ENCODE measurements at regions not wholly inside any gene's neighbourhood (a gene's known extent, or its start where the extent isn't known, plus 50 kb on each side); places are given as distances from the start of the nearest gene placed in this dataset.

DNA sequence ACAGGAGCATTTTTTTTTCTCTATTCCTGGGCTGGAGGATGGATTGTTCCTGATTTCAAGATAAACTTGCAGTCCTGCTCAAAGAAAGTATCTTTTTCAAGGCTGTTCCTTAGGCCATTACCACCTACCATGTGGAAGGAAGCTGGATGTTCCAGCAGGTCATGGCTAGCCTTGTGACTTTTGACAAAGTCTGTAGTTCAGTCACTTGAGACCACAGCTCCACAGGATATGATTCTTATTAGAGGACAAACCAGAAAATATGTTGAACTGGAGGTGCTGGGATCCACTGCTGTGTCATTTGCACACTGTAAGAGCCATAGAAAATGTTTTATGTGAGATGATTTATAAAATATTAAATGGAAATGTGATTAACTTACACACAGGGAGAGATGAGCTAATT lies 184.2 kb upstream of the ACO1 start:
- TF ChIP-seq, protein P1, sequence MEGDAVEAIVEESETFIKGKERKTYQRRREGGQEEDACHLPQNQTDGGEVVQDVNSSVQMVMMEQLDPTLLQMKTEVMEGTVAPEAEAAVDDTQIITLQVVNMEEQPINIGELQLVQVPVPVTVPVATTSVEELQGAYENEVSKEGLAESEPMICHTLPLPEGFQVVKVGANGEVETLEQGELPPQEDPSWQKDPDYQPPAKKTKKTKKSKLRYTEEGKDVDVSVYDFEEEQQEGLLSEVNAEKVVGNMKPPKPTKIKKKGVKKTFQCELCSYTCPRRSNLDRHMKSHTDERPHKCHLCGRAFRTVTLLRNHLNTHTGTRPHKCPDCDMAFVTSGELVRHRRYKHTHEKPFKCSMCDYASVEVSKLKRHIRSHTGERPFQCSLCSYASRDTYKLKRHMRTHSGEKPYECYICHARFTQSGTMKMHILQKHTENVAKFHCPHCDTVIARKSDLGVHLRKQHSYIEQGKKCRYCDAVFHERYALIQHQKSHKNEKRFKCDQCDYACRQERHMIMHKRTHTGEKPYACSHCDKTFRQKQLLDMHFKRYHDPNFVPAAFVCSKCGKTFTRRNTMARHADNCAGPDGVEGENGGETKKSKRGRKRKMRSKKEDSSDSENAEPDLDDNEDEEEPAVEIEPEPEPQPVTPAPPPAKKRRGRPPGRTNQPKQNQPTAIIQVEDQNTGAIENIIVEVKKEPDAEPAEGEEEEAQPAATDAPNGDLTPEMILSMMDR (conservative IDR thresholded peaks at IDR 0.05), result no peak
- TF ChIP-seq EZH2 (IDR thresholded peaks at IDR 0.05; ENCODE audit: low read depth), result no peak

All from PC-9 (cell line).